Loucy (cell line): ENCODE measurements at regions not wholly inside any gene's neighbourhood (a gene's known extent, or its start where the extent isn't known, plus 50 kb on each side); places are given as distances from the start of the nearest gene placed in this dataset.

ENCODE experiments used
- EZH2phosphoT487 ChIP-seq: fragments of 200-600 bp; IDR thresholded peaks from 2 replicates; pipeline ENCODE4 v1.6.1; 2018; ENCODE audit warnings: antibody characterized with exemption, mild to moderate bottlenecking, moderate library complexity, borderline replicate concordance
- TF ChIP-seq, protein P1 (sequence below): fragments of 200-600 bp; sonication (generic); conservative IDR thresholded peaks from 2 replicates; pipeline ENCODE4 v1.5.1; 2014; ENCODE audit warnings: mild to moderate bottlenecking, antibody characterized with exemption, low read length

- TF ChIP-seq, protein P1, sequence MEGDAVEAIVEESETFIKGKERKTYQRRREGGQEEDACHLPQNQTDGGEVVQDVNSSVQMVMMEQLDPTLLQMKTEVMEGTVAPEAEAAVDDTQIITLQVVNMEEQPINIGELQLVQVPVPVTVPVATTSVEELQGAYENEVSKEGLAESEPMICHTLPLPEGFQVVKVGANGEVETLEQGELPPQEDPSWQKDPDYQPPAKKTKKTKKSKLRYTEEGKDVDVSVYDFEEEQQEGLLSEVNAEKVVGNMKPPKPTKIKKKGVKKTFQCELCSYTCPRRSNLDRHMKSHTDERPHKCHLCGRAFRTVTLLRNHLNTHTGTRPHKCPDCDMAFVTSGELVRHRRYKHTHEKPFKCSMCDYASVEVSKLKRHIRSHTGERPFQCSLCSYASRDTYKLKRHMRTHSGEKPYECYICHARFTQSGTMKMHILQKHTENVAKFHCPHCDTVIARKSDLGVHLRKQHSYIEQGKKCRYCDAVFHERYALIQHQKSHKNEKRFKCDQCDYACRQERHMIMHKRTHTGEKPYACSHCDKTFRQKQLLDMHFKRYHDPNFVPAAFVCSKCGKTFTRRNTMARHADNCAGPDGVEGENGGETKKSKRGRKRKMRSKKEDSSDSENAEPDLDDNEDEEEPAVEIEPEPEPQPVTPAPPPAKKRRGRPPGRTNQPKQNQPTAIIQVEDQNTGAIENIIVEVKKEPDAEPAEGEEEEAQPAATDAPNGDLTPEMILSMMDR = no peak
- no peak for TF ChIP-seq EZH2phosphoT487
Observed at GRCh38 chr2:176924909-176925534, 287.6 kb upstream of the HNRNPA3 start.
